ENCODE measurements at regions not wholly inside any gene's neighbourhood (a gene's known extent, or its start where the extent isn't known, plus 50 kb on each side); places are given as distances from the start of the nearest gene placed in this dataset.

DNA sequence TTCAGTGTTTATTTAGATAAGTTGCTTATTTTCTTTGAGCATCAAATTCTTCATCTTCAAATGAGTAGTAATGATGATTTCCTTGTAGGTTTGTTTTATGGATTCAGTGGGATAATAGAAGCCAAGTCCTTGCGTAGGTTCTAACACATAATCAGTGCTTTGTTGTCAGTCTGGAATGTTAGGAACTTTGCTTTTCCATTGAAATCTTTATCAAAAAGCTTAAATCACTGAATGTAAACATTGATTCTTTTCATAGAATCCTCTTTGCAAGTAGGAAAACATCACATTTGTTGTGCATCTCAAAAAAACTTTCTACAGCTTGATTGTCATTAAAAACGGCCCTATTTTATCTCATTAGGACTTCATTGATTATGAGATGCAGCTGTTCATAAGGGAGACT, 490.3 kb upstream of the GOT2 start:
- DNase-seq (ENCODE audit: low read depth) = no peak

DNA sequence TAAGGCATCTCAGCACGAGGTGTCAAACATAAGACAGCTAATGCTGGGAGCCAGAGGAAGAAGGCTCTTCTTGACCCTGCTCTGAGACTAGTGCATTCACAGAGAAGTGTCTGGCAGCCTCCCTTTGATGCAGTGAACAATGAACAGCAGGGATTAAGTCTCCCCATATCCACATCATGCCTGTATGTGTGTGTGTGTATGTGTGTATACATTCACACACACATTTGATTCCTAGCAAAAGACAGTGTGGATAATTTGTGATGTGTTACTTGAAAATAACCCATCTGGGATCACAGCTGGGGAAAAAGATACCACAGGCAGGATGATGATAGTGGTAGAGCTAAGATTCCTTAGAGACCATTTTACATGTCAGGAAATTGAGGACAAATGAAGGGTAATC, 485.9 kb upstream of the GOT2 start:
- no peak for DNase-seq (ENCODE audit: low read depth)

DNA sequence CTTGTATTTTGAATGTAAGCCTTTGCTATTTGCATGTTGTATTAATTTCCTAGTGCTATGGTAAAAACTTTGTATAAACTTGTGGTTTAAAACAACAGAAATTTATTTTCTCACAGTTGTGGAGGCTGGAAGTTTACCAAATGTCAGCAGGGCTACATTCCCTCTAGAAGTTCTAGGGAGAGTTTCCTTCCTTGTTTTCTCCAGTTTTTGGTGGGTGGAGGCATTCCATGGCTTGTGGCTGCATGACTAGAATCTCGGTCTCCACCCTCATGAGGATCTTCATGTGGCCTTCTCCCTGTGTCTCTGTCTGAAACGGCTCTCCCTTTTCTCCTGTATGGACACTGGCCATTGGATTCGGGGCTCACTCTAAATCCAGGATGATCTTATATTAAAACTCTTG, 482.2 kb upstream of the GOT2 start:
- no peak for DNase-seq (ENCODE audit: low read depth)

DNA sequence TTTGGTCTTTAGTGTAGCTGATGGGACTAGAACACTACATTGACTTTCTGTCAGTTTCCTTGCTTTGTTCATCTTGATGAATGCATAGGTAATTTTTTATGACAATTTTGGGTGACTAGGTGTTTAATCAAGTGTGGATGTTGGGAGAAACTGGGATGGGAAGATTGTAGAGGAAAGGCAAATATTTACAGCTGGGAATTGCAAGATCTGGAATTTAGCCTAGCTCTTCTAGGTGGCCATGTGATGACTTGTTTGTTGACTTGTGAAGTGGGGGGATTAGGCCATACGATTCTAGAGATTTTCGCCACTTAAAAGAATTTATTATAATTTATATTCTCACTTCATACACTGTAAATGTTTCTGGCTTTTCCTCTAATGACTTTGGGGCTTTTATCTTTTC, 480.3 kb upstream of the GOT2 start:
- no peak for DNase-seq (ENCODE audit: low read depth)

DNA sequence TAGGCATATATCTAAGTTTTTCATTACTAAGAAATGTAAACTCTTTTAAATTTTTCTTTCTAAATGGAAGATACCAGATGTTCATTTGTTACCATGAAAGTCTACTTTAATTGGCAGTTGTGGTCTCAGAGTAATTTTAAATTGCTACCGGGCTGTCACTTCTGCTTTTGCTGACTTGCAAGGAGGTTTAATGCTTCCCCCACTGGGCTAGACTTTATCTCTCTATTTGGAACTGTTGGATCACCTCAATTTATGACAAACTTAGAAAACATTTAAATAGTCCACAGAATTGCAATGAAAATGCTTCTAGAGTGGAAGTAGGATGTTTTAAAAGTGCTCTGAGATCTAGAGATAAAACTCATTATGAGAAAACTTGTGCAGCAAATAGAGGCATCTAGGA, 479.8 kb upstream of the GOT2 start:
- no peak for DNase-seq (ENCODE audit: low read depth)

DNA sequence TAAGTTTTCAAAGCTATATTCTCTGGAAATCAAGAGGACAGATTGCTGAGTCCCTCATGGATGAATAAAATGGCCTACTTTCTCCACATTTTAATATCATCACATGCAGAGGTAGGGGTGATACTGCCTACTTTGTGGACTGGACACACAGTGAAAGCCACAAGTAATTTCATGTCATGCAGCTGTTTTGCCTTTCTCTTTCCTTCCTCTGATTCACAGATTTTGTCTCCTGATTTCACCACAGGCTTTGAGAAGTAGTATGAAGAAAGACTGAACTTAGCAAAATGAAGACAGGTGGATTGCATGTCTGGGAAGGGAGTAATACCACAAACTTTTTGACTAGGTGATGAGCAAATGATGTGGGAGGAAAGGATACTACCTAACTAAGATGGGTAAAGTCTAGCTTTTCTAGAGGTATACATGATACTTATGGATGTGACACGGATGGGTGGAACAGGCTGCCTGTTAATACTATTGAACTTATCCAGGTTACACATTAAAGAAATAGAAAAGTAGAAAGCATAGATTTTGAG, 478.4 kb upstream of the GOT2 start:
- DNase-seq (ENCODE audit: low read depth) = no peak

DNA sequence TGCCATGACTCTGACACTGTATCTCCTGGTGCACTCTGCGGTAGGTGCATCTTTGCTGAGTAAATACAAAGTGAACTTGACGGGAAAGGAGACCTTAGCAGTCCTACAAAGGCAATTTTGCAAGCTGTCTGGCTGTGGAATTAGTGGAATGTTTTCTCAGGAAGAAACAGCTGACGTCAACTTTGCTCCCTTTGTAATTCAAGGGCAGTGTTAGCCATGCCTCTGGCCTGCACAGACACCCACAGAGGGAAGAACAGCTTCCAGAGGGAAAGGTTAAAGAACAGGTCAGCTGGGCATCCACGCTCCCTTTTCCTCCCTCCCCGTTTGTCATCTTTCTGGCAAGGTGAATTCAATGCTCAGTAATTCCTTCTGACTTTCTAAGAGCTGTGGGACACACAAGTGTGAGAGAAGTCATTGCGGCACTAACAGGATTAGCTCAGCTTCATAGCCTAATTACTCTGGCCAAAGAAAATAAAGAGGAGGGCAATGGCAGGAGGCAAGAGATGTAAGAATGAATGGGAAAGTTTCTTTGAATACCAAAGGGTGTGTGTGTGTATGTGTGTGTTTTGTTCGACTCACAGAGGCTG, 476.9 kb upstream of the GOT2 start:
- peak; percentile 0 for DNase-seq (ENCODE audit: low read depth)

DNA sequence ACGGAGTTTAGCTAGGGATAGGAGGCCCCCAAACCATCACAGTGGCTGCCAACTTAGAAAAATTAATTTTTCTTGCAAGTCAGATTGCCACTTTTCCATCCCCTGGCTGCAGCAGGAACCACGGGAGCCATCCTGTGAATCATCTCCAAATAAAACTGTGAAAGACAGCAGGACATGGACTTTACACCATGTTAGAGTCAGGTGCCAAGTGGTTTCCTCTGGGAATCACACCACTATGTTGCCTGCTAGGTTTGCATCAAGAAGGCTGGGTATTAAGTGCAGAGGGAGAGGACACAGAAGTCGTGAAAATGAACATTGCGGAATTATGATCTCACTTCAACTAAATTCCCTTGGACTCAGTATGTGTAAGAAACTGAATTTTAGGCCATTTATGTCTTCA, 471.3 kb upstream of the GOT2 start:
- no peak for DNase-seq (ENCODE audit: low read depth)

DNA sequence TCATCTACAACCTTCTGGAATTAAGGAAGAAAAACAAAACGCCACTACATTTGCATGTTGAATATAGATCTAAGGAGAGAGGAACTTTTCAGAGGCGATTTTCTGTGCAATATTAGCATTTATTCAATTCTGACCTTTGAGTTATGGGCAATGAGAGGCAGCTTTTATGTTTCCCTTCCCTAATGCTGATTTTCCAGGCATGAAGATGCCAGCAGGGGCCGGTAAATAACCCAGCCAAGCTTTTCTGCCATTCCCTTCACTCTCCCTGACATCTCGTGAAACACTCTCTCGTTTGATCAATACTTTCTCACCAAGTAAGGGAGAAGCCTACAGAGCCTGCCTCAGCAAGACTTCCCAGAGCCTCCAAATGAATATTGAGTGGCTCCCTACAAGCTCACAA, 470.5 kb upstream of the GOT2 start:
- DNase-seq (ENCODE audit: low read depth) = no peak

DNA sequence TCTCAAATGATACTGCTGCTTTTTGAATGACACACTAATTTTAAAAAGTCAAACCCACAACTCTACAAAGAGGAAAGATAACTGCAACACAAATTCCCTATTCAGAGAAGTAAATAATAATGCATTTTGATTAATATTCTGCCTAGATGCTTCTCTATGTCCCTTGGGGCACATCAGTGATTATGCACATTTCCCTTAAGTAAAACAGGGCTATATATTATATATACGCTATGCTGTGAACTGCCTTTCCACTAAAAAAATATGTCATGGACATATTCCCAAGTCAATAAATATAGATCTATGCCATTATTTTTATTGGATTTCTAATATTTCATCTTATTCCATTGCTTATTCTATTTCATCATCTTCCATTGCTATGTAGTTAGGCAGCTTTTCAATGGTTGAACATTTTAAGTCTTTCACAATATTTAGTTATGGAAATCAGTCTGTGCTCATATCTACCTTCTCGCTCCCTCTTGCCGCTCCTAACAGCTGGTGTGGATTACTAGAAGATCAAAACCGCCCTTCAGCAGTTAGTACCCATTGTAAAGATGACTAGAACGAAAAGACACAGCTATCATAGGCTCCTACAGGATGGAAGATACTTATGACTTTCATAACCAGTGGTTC, 468.2 kb upstream of the GOT2 start:
- no peak for DNase-seq (ENCODE audit: low read depth)

DNA sequence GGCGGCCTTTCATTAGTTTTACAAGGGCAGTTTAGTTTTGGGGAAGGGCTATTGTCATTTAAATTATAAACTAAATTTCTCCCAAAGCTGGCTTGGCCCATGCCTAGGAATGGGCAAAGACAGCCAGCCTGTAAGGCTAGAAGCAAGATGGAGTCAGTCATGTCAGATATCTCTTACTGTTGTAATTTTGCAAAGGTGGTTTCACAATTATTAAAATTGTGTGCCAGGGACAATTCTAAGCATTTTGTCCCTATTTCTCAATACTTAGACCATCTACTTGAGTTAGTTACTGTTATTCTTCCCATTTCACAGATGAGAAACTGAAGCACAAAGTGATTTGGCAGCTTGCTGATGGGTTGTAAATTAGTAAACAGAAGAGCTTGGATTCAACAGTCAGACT, 467.7 kb upstream of the GOT2 start:
- DNase-seq (ENCODE audit: low read depth) = no peak

DNA sequence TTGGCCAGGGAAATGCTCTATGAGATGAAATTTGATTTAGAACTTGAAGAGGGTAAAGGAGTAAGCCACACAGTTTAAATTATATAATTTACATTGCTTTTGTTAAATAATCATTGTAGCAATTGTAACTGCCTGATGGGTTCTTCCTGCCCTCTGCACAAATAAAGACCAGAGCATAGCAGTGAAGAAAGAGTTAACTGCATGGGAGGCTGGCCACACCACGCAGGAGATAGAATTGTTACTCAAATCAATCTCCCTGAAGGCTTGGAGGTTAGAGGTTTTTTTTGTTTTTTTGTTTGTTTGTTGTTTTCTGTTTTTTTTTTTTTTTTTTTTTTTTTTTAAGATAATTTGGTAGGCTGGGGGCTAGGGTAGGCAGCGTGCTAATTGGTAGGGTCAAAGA, 467.0 kb upstream of the GOT2 start:
- no peak for DNase-seq (ENCODE audit: low read depth)

DNA sequence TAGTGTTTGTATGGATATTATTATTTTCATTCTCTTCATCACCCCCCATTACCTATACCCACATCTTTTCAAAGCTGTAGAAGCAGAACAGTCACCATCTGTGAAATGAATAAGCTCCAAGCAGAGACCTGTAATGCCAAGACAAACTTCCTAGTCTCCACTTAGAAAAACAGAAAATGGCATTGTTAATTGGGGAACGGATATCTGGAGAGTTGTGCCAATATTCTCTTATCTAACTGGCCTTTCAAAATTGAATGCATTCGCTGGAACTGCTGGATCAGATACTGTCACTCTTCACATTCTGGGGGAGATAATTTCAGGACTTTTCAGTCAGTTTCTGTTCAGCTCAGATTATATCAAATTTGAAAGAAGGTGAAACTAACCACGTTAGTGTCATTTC, 464.4 kb upstream of the GOT2 start:
- no peak for DNase-seq (ENCODE audit: low read depth)

DNA sequence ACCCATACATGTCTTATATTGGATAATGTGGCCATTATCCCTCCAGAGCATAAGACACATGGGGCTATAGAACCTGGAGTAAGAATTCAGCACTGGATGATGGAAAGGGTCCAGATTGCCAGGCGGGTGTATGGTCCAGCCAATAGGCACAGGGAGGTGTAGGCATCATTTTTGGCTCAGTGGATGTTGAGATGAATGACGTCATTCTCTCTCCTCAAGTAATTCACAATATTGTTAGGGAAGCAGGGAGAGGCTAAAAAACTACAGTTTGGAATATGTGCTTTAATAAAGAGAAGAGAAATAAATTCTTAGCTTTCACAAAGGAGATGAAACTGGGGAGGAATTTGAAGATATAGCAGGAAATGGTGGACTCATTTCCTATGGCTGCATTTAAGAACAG, 461.1 kb upstream of the GOT2 start:
- no peak for DNase-seq (ENCODE audit: low read depth)

DNA sequence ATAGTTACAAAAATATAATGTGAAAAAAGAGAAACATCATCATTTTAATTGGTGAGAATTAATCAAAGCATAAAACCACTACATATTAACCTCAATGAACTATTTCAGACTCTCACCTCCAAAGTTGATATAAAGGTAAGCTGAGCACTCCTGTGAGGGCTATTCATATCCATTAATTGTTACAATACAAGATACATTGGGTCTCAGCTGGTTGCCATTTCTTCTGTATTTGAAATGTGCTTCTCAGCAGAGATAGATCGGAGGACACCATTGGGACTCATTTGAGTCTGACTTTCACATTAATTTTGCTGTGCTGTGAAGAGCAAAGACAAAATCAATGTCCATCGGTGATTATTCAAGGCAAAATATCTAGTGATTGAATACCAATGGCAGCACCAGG, 459.5 kb upstream of the GOT2 start:
- DNase-seq (ENCODE audit: low read depth) = no peak

DNA sequence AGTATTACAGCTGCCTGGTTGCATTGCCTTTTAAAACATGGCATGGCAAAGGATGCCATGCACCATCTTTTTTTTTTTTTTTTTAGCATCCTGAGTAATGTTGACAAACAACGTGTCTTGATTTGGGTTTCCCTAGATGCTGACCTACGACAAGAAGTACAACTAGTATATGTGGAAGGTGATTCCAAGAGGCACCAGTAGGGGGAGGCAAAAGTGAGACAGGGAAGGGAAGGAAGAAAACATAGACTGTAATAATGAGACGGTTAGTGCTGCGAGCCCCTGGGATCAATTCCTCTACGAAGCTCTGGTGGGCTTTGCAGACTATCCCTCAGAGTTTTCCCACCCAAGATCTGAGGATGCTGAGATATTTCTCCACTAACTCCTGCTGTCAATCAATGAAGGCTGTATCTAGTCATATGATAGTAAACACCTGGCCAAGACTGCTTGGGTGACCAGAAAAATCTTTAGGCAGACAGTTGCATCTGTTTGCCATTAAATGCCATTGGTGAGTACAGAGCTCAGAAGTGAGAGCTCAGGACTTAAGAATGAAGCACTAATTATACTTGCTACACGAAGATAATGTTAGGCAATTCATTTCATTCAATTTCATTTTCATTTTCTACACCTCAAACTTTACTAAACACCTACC, 458.6 kb upstream of the GOT2 start:
- peak; percentile 28 for DNase-seq (ENCODE audit: low read depth)

DNA sequence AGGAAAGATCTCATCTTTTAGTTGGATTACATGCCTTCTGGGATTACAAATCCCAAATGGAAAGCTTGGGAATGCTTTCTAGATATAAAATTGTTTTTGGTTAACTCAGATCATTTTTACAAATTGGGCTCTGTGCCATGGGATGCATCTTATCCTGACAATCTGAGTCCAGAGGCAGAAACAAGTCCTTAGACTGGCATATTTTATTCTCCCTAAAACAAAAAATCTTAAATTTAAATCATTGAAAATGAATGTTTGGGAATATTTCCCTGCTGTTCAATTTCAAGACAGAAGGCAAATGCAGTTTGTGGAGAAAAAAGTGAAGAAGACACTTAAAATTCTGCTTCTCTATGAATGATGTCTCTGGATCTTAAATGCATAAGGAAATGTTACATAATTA, 456.6 kb upstream of the GOT2 start:
- DNase-seq (ENCODE audit: low read depth) = no peak

DNA sequence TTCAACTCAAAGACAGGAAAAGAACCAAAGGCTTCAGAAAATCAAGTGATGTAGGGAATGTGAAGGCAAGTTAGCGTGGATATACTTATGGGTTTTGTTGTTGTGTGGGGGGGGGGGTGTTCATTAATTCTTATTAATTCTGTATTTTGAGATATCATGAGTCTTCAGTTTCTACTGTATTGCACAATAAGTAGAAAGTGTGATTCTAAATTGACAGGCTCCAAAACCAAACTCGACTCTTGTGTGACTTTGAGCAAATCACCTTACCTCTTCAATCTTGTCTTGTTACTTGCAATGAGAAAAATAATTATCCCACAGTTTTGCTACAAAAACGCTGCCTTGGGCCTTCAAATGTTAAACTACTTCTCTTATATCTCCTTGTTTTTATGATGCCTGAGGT, 453.9 kb upstream of the GOT2 start:
- no peak for DNase-seq (ENCODE audit: low read depth)

DNA sequence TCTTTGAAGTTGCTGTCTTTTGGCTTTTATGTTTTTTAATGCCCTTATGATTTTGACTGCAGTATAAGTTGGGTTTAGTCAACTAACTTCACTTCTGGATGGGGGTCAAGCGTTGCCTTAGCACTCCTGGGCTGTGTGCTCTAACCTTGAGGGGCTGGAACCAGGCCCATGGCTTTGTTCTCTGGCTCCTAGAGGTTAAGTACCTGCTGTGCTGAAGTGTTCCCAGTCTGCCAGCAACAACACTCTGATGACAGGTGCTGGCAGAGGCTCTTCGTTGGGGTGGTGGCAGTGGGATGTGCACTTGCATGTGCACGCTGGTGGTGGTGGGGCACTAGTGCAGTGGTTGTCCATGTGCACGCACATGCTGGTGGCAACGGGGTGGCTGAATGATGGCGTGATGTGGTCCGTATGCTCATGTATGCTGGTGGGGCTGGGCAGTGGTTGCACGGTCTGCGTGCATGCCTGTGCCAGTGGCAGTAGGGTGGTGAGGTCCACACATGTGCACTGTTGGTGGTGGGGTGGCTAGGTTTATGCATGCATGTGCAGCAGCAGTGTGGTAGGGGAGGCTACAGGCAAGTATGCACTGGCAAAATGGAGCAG, 447.8 kb upstream of the GOT2 start:
- DNase-seq (ENCODE audit: low read depth) = no peak

DNA sequence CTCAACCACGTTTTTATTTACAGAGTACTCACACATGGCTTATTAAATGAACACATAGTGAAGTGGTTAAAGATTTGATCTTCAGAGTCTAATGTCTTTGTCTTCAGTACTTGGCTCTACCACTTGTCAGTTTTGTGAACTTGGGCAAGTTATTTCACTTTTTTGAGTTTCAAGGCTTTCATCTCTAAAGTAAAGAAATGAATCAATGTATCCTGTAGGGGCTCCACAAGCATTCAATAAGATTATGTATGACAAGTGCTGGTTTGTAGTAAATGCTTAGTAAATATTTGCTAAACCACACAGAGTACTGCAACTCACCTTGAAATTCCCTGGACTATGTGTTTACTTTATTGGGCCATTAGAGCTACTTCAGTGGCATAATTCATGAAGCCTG, 446.0 kb upstream of the GOT2 start:
- no peak for DNase-seq (ENCODE audit: low read depth)

DNA sequence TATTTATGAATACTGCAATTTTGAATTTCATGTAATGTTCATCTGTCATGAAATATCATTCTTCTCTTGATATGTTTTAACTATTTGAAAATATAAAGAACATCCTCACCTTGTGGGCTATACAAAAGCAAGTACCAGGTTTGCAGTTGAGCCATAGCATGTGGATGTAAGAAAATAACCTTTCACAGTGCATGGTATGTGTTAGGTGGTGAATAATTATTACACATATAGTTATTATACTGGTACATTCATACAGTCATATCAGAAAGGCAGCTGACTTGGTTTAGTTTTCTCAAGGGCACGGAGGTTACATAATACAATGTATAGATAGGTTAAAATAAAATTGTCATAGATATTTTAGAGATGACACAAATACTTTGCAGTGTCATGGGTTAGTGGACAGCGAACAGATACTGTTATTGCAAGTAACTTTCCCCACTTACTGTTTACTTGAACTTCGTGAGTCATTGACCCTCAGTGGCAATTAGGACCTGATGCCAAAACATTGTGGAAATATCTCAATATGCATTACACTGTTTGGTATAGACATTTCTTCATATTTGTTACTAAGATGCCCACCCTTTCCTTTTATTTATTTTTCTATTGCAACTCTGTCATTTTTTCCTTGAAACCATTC, 445.4 kb upstream of the GOT2 start:
- DNase-seq (ENCODE audit: low read depth) = peak; percentile 4

DNA sequence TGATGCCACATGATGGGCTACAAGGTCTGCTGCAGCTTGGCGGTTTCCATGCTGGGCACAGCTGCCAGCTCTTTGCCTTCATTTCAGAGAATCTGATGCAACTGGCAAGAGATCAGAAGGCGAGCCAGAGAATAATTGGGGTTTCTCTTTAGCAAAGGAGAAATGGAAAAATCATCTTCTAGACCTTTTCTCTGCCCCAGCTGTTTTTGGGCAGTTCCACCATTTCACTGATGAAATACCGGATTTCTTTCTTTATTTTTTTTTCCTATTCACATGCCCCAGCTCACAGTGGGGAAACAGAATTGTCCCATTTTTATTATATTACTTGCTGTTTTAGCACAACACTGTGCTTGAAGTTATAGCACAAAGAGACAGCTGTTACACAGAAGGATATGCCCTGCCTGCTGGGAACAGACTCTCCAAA, 439.3 kb upstream of the GOT2 start:
- no peak for DNase-seq (ENCODE audit: low read depth)
